ENCODE measurements at regions not wholly inside any gene's neighbourhood (a gene's known extent, or its start where the extent isn't known, plus 50 kb on each side); places are given as distances from the start of the nearest gene placed in this dataset.
A peak's percentile ranks its signal among the peaks of the same experiment; 100 is the strongest.
"Not testable (repeated sequence)": the region's sequence is repeated elsewhere in the genome, so short reads cannot be mapped to it uniquely, and the experiment has no call there.

DNA sequence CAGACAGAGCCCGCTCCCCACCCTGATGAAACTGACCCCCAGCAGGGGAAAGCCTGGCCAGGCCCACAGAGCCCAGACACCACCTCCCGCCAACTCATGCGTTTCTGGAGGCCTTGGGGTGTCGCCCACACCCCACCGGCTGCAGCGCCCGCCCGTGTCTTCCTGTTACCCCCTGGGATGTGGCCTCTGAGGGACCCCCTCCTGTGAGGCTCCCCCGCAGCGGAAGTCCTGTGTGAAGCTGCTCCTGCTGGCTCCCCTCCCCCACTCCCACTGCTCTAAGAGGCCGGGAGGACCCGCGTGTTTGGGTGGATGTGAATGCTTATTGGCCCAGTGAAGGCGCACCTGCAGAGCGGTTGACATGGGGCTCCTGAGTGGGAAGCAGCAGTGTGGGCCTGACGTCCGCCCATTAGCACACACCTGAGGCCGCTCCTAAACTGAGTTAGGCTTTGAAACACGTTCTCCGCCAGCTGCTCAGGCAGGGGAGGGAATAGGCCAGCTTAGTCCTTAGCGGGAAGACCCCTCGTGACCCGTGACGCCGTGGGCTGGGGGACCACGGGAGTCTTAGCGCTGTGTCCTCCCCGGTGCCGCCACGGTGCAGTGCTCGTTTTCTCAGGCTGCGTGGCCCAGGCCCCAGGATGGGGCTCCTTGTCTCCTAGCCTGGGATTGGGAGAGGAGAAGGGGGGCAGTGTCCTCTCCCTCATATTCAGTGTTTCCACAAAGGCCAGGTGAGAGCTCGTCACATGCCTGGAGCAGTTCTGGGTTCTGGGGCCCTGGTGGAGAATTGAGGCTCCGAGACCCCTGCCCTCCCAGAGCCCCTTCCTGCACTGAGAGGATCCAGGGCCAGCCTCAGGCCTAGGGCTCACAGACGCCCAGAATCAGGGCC lies 323.4 kb upstream of the SFSWAP start:
- DNase-seq (ENCODE audit: low read depth in 2 of 2) = no peak

GRCh38 chr12:131388164-131389053 lies 322.5 kb upstream of the SFSWAP start:
- not testable (repeated sequence) for DNase-seq (ENCODE audit: low read depth in 2 of 2)

DNA sequence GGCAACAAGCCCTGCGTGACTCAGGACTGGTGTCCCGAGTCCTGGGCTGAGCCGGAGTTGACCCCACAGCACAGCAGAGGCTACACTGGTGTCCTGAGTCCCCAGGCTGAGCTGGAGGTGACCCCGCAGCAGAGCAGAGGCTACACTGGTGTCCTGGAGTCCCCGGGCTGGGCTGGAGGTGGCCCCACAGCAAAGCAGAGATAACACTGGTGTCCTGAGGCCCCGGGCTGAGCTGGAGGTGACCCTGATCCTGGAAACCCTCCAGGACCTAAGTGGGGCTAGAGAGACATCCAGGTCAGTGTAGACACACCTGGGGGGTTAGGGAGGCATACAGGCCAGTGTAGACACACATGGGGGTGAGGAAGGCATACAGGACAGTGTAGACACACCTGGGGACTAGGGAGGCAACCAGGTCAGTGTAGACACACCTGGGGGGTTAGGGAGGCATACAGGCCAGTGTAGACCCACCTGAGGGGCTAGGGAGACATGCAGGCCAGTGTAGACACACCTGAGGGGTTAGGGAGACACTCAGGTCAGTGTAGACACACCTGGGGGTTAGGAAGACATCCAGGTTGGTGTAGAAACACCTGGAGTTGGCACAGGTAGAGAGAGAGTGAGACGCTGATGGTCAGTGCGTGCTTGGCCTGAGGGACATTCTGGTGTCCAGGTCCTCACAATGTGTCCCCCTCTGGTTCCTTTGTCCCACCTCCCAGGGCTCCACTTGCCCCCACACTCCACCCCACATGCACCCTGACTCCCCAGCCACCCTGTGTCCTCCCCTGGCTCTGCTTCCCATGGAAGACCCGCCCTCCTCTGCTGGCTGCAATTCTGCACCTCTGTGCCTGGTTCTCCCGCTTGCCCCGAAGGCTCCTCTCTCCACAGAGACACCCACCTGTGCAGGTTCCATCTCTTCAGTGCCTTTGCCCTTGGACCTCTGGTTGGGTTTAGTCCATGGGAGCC lies 321.6 kb upstream of the SFSWAP start:
- no peak for DNase-seq (ENCODE audit: low read depth in 2 of 2)

GRCh38 chr12:131390412-131391334 lies 320.2 kb upstream of the SFSWAP start:
- DNase-seq (ENCODE audit: low read depth in 2 of 2) = peak; percentile 4 to 11

GRCh38 chr12:131391399-131391798 lies 319.5 kb upstream of the SFSWAP start:
- no peak for DNase-seq (ENCODE audit: low read depth in 2 of 2)

- not testable (repeated sequence) for DNase-seq (ENCODE audit: low read depth in 2 of 2)
Measured at GRCh38 chr12:131394752-131395151, 316.1 kb upstream of the SFSWAP start.

GRCh38 chr12:131395209-131395684 lies 315.6 kb upstream of the SFSWAP start:
- DNase-seq (ENCODE audit: low read depth in 2 of 2) = not testable (repeated sequence)

GRCh38 chr12:131395971-131396573 lies 314.8 kb upstream of the SFSWAP start:
- no peak for DNase-seq (ENCODE audit: low read depth in 2 of 2)

GRCh38 chr12:131397493-131398181 lies 313.3 kb upstream of the SFSWAP start:
- no peak for DNase-seq (ENCODE audit: low read depth in 2 of 2)

- no peak for DNase-seq (ENCODE audit: low read depth in 2 of 2)
Measured at GRCh38 chr12:131399000-131399399, 311.9 kb upstream of the SFSWAP start.

DNA sequence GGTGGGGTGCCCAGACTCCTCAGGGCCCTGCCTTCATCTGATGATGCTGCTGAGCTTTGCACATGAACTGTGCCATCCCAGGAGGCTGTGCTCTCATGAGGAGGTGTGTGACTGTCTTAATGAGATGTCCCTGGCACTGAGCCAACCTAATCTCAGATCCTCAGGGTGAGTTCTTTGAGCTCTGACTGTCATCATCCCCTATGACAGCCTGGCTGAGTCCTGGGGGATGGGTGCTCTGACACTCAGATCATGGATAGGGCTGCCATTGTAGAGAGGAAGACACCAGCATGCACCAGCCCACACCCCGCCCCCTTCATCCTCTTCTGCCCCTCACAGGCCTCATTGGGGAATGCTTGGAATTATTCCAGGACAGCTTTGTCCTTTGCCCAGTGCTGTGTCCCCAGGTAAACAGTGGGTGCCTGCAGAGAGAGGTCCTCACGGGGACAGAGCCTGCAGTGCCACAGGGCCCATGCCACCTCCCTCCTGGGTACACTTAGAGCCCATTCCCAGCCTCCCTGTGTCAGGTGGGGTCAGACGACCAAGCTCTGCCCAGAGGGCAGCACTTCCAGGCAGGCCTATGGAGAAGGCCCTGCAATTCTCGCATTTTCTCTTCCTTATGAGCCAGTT lies 310.1 kb upstream of the SFSWAP start:
- not testable (repeated sequence) for DNase-seq (ENCODE audit: low read depth in 2 of 2)

DNA sequence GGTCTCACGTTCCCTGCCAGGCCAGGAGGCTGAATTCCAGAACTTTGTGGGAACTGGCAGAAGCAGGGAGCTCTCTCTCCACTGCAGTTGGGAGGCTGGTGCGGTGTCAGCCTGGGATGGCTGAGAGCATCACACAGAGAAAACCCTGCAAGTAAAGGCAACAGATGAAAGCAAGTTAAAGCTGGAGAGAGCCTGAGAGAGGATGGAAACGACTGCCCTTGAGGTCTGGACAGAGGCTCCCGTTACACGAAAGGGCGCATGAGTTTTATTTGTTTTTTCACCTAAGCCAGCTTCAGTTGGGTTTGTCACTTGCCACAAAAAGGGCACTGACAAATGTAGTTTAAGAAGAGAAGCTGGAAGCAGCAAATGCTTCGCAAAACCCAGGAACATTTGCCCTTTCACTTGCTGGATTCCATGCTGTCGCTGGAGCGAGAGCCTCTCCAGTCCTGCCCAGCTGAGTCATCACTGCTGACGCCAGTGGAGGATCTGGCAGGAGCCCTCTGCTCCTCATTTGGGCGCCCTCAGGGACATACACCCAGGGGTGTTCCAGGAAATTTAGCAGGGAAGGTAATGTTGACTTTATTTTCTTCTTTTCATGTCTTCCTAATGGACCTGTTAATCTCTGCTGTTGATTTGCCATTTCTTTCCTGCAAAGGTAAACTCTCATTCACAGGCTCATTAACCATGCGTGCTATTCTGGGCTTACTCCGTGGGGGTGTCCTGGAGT lies 308.8 kb upstream of the SFSWAP start:
- not testable (repeated sequence) for DNase-seq (ENCODE audit: low read depth in 2 of 2)

GRCh38 chr12:131402781-131403396 lies 308.0 kb upstream of the SFSWAP start:
- DNase-seq (ENCODE audit: low read depth in 2 of 2) = no peak

- DNase-seq (ENCODE audit: low read depth in 2 of 2) = no peak
Measured at GRCh38 chr12:131403676-131404075, 307.2 kb upstream of the SFSWAP start.

- DNase-seq (ENCODE audit: low read depth in 2 of 2) = no peak
Measured at GRCh38 chr12:131404705-131405104, 306.2 kb upstream of the SFSWAP start.

GRCh38 chr12:131407221-131408035 lies 303.5 kb upstream of the SFSWAP start:
- DNase-seq (ENCODE audit: low read depth in 2 of 2) = no peak

DNA sequence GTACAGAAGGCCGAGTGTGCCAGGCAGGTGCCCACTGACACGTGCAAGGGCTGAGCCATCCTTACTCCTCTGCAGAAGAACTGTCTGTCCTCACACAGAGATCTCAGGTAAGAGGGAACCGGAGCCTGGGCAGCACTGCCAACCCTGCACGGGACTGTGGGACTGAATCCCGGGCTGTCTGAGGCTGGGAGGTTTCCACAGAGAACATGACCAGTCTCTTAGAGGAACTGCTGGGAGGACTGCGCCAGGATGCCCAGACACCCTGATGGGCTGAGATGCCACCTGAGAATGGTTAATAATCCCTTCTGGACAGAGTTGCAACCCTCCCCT lies 302.9 kb upstream of the SFSWAP start:
- DNase-seq (ENCODE audit: low read depth in 2 of 2) = no peak
